ENCODE measurements at regions not wholly inside any gene's neighbourhood (a gene's known extent, or its start where the extent isn't known, plus 50 kb on each side); places are given as distances from the start of the nearest gene placed in this dataset.
"Not testable (repeated sequence)": the region's sequence is repeated elsewhere in the genome, so short reads cannot be mapped to it uniquely, and the experiment has no call there.

GRCh38 chr4:84276752-84277151, 222.3 kb downstream of the NKX6-1 start:
- no peak for DNase-seq

DNA sequence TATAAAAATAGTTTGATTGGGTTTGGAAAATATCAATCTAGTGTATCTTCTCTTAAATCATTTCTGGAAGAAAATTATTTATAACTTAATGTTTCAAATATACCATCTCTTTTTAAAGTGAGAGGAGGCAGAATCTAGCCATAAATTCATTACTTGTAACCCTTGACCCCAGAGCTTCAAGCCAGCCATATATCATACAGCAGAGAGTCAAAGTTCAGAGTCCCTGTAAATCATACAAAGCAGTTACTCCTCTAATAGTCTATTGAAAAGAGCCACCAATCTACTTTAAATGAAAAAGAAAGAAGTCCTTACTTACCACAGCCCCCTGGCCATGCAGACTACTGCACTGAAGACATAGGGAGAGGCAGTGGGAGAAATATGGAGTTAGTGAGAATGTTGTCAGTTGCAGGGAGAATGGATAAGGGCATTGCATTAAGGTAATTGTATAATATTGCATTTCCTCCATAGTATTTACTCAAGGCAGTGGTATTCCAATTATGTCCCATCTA, 229.5 kb downstream of the NKX6-1 start:
- no peak for DNase-seq

GRCh38 chr4:84264652-84265051, 234.4 kb downstream of the NKX6-1 start:
- DNase-seq: no peak

DNA sequence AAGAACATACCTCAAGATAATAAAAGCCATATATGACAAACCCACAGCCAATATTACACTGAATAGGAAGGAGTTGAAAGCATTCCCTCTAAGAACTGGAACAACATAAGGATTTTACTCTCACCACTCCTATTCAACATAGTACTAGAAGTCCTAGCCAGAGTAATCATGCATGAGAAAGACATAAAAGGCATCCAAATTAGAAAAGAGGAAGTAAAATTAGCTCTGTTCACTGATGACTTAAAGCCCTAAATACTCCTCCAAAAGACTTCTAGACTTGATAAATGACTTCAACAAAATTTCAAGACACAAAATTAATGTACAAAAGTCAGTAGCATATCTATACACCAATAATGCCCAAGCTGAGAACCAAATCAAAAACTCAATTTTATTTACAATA, 235.7 kb downstream of the NKX6-1 start:
- DNase-seq: no peak

GRCh38 chr4:84260495-84260894, 238.6 kb downstream of the NKX6-1 start:
- no peak for DNase-seq

GRCh38 chr4:84258905-84259830, 239.9 kb downstream of the NKX6-1 start:
- DNase-seq: no peak

DNA sequence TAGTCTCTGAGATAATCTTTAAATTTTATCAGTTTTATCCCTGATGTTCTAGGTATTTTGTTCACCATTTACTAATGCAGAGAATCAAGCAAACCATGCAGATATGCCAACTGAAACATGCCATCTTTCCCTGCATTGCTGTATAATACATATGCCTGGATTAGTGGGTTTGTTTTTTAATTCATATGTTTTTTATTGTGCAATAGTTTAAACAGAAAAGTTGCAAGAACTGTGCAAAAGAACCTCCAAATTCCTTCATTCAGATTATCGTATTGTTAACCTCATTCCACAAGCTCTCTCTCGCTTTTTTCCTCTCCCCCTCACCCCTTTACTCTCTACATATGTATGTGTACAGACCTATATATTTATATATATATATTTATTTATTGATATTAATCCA, 244.6 kb downstream of the NKX6-1 start:
- DNase-seq: no peak

- no peak for DNase-seq
Measured at GRCh38 chr4:84249521-84249920, 249.6 kb downstream of the NKX6-1 start.

GRCh38 chr4:84245042-84245441, 254.1 kb downstream of the NKX6-1 start:
- not testable (repeated sequence) for DNase-seq

- not testable (repeated sequence) for DNase-seq
Measured at GRCh38 chr4:84244346-84244801, 254.7 kb downstream of the NKX6-1 start.

DNA sequence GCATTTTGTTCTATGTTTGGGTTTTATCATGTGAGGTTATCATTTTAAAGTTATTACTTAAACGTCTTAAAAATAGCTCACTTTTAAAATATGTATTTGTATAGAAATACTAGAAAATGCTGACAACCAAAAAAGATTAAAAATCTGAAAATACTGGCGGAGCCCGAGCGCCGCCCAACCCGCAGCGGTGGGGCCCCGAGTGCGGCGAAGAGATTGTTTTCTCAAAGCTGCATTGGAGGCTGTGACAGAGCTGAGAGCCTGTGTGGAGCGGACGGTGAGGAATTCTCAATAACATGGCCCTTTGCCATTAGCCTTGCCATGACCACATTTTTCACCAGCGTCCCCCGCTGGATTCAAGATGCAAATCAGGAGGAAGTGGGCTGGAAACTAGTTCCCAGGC, 255.4 kb downstream of the NKX6-1 start:
- no peak for DNase-seq

DNA sequence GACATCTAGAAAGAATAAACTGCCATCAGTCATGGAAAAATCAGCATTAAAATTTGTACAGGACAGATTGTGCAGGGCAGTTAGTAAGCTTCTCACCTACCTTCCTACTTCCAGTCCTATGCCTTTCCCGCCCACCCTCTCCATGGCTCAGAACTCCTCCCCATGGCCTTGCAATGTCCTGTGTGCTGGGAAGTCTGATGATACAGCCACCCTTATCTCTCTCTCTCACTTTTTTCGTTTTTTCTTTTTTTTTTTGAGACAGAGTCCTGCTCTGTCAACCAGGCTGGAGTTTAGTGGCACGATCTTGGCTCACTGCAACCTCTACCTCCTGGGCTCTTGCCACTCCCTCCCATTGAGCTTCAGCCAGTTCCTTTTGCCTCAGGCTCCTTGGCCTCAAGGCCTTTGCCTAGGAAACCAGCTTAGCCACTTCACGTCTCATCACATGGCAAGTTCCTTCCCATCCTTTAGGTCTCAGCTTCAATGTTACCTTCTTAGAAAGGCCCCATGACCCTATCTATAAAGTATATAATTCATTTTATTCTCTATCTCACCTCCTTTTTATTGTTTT, 259.7 kb downstream of the NKX6-1 start:
- no peak for DNase-seq

GRCh38 chr4:84238247-84239090, 260.6 kb downstream of the NKX6-1 start:
- no peak for DNase-seq

GRCh38 chr4:84237008-84237407, 262.1 kb downstream of the NKX6-1 start:
- no peak for DNase-seq

- no peak for DNase-seq
Measured at GRCh38 chr4:84235126-84235944, 263.8 kb downstream of the NKX6-1 start.

DNA sequence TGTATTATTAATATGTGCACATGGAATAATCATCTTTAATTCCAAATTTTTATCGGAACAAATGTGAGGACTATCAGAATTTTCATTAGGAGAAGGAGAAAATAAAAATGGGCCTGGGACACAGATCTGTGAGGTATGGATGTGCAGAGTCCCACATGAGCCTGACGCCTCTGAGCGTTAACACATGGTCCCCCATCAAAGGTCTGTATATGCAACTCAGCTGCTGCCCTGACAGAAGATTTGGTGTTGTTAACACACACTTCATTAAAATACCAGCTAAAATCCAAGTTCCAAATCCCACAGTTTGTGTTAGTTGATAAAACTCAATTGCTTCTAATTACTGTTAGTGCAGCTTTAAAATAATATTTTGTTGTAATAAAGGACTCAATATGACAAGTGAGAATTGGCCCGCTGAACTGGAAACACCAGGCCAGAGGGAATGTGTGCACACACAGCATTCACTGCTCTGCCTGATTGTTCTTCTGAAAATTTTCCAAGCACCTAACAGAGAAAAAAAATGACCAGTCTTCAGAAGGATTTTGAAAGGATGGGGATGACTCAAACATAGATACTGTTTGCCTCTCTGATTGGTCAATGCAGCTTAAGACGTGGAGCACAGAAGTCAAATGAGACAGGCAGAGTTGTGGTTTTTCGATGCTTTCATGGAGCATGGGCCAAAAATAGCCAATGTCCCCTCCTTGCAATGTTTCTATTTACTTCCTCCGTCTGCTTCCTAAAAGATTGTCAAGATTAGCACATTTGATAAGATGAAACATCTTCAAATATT, 266.6 kb downstream of the NKX6-1 start:
- DNase-seq: no peak

DNA sequence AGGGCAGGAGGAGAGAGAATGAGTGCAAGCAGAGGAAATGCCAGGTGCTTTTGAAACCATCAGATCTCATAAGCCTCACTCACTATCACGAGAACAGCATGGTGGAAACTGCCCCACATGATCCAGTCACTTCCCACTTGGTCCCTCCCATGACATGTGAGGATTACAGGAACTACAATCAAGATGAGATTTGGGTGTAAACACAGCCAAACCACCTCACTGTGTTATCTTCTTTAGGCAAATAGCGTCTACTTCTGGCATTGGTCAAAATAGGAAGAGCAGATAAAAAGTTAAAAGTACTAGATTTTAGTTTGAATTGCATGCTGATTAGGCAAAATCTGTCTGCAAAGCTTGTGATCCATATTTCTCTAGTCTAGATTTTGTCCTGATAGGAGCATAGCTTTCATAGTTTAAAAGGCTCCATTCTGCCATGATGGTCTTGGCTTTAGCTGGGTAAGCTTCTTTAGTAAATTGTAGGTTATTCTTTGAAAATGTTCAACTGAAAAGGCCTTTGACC, 267.5 kb downstream of the NKX6-1 start:
- DNase-seq: no peak

DNA sequence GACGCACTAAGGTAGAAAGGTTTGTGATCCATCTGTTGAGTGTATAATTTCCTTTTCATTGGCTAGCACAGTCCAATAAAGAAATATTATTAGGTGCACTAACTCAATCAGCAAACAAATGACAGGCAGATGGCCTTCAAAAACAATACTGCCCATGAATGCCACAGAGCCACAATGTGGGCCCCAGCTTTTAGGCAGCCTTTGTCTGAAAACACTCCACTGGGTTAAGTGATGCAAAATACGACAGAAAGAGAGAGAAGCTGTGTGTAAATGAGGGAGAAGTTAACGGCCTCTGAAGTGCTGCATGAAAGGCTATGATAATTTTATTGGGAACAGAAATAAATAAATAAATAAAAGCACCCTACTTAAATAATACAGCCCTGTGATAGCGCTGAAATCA, 274.6 kb downstream of the NKX6-1 start:
- DNase-seq: peak; percentile 50

DNA sequence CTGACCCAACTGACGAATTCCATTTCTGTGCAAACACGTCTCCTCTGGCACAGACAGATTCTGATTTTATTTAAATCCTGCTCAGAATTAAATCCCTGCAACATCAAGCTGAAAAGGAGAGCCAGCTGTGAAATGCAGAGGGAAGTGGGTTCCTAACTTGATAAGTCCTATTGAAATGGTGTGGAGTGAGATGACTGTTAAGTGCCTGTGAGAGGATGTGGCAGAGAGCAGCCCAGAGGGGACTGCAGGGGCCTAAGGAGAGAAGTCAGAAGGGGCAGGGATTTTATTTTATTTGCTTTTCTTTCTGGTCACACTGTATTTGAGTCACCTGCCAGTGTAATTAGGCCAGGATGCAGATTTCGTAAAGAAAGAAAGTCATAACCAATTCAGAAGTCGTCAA, 277.4 kb downstream of the NKX6-1 start:
- no peak for DNase-seq

- DNase-seq: no peak
Measured at GRCh38 chr4:84220990-84221389, 278.1 kb downstream of the NKX6-1 start.

- no peak for DNase-seq
Measured at GRCh38 chr4:84219656-84220055, 279.4 kb downstream of the NKX6-1 start.
